HepG2 (cell line): ENCODE measurements at regions not wholly inside any gene's neighbourhood (a gene's known extent, or its start where the extent isn't known, plus 50 kb on each side); places are given as distances from the start of the nearest gene placed in this dataset.

Experiments
- ATAC-seq: fragments of 200-7000 bp; cut with Tn5 transposase; 3 replicates; pipeline ENCODE4 v1.9.1; 2020; ENCODE audit warnings: mild to moderate bottlenecking, moderate library complexity
- BruUV-seq: library from RNA; stranded (reverse); fragments of 400-500 nt; replicated peaks from 2 replicates; lab custom pipeline; 2021; lab: Mats Ljungman, UMichigan
- CTCF ChIA-PET: fragments of 300-600 bp; formaldehyde crosslinking; extraction: SDS; loops from one replicate; lab custom pipeline; 2021; ENCODE audit warnings: low total read pairs, inconsistent platforms, low intra/inter-chr PET ratio; lab: Yijun Ruan, JAX
- POLR2A ChIA-PET: fragments of 350-600 bp; sonication (Branson Sonifier 250); formaldehyde crosslinking; loops from one replicate; lab custom pipeline; 2020; ENCODE audit warnings: antibody characterized with exemption, inconsistent platforms; lab: Yijun Ruan, JAX
- DNase-seq: peaks from one replicate; pipeline ENCODE4 v3.0.0-alpha.2; 2015; ENCODE audit warnings: low spot score
- FAIRE-seq: peaks from 3 replicates; lab custom pipeline; 2011; peaks lifted over from hg19 to GRCh38; lab: Jason Lieb, UNC
- H2AFZ ChIP-seq: one replicate; pipeline ENCODE4 v1.6.1; 2011; ENCODE audit warnings: low read length, inconsistent platforms
- H3K27ac ChIP-seq: fragments of 300-600 bp; 3 replicates; pipeline ENCODE4 v1.8.0; 2011; ENCODE audit warnings: mixed run types, mild to moderate bottlenecking, mixed read lengths, low read length, inconsistent platforms; ENCODE audit not compliant: insufficient read depth; ENCODE audit errors: extremely low read length
- H3K27me3 ChIP-seq, 2 experiments: fragments of 200-600 bp in 1 of 2; 2 replicates in 1 of 2; 3 replicates in 1 of 2; pipeline versions ENCODE4 v1.6.0 to v1.8.0; 2011; ENCODE audit warnings: low read length in 2 of 2, mild to moderate bottlenecking in 2 of 2, moderate library complexity in 2 of 2, inconsistent platforms in 1 of 2; ENCODE audit not compliant: insufficient read depth in 2 of 2, control insufficient read depth in 1 of 2
- H3K36me3 ChIP-seq, 2 experiments: fragments of 200-600 bp in 1 of 2; replicated peaks in 1 of 2; 2 replicates in 1 of 2; 3 replicates in 1 of 2; pipeline versions ENCODE4 v1.5.1 to v1.8.0; 2011; ENCODE audit warnings: low read length in 2 of 2, inconsistent platforms in 1 of 2; ENCODE audit not compliant: insufficient read depth in 2 of 2, control insufficient read depth in 1 of 2
- H3K4me1 ChIP-seq: 2 replicates; pipeline ENCODE4 v1.5.1; 2012; ENCODE audit warnings: low read length, inconsistent platforms; ENCODE audit not compliant: insufficient read depth
- H3K4me2 ChIP-seq: 2 replicates; pipeline ENCODE4 v1.6.0; 2011; ENCODE audit warnings: low read depth, low read length, inconsistent platforms
- H3K4me3 ChIP-seq, 3 experiments: fragments of 200-600 bp in 1 of 3; sonication (generic), shearing (Covaris generic) in 1 of 3; replicated peaks in 1 of 3; 2 replicates each; pipeline ENCODE4 v1.5.1; 2011 to 2016; ENCODE audit warnings: low read length in 3 of 3, inconsistent platforms in 2 of 3, low read depth in 2 of 3, mild to moderate bottlenecking in 2 of 3, control low read depth in 1 of 3, mixed read lengths in 1 of 3; ENCODE audit not compliant: insufficient read depth in 1 of 3
- H3K79me2 ChIP-seq: one replicate; pipeline ENCODE4 v1.6.1; 2011; ENCODE audit warnings: low read length, inconsistent platforms; ENCODE audit not compliant: insufficient read depth
- H3K9ac ChIP-seq: 2 replicates; pipeline ENCODE4 v1.6.0; 2011; ENCODE audit warnings: mild to moderate bottlenecking, low read depth, low read length, inconsistent platforms; ENCODE audit not compliant: insufficient read depth
- H3K9me3 ChIP-seq: 2 replicates; pipeline ENCODE4 v1.5.1; 2012; ENCODE audit warnings: mild to moderate bottlenecking, low read length
- H4K20me1 ChIP-seq: 2 replicates; pipeline ENCODE4 v1.6.0; 2011; ENCODE audit warnings: inconsistent platforms, mild to moderate bottlenecking, low read length, moderate library complexity; ENCODE audit not compliant: insufficient read depth
- FOXM1 ChIP-seq: sonication (generic); formaldehyde crosslinking; IDR thresholded peaks from 2 replicates; pipeline ENCODE4 v1.5.0; 2020; ENCODE audit warnings: missing genetic modification reagents
- MAFK ChIP-seq, 2 experiments: IDR thresholded peaks in 1 of 2; conservative IDR thresholded peaks in 1 of 2; 2 replicates each; pipeline ENCODE4 v1.6.1; 2011; ENCODE audit warnings: improper control_type of control experiment in 2 of 2, low read length in 2 of 2
- TOE1 ChIP-seq: sonication (generic); formaldehyde crosslinking; IDR thresholded peaks from 2 replicates; pipeline ENCODE4 v1.4.0; 2020; ENCODE audit warnings: mild to moderate bottlenecking, missing genetic modification reagents
- U2AF2 ChIP-seq: fragments of 200-400 bp; formaldehyde crosslinking; IDR thresholded peaks from 2 replicates; pipeline ENCODE4 v1.6.1; 2017; ENCODE audit warnings: low read depth, mild to moderate bottlenecking, low read length
- ZBTB7A ChIP-seq: sonication (generic); formaldehyde crosslinking; IDR thresholded peaks from 2 replicates; pipeline ENCODE4 v1.8.0; 2022; ENCODE audit warnings: mild to moderate bottlenecking, missing genetic modification reagents
- ZC3H13 ChIP-seq: sonication (generic); formaldehyde crosslinking; IDR thresholded peaks from 2 replicates; pipeline ENCODE4 v1.8.1; 2023; ENCODE audit warnings: mild to moderate bottlenecking, missing genetic modification reagents, moderate library complexity
- ZNF180 ChIP-seq: sonication (generic); formaldehyde crosslinking; IDR thresholded peaks from 2 replicates; pipeline ENCODE4 v1.4.0; 2020; ENCODE audit warnings: low read depth, missing genetic modification reagents, borderline replicate concordance
- ZNF557 ChIP-seq: sonication (generic); formaldehyde crosslinking; IDR thresholded peaks from 2 replicates; pipeline ENCODE4 v1.4.0; 2020; ENCODE audit warnings: missing genetic modification reagents
- WGBS: methylation state at CpG from one replicate; pipeline ENCODE4 v1.1.6; 2017; ENCODE audit warnings: low lambda C conversion rate; 5-methylcytosine and 5-hydroxymethylcytosine counted together
- in situ Hi-C: cut with HindIII; loops from 2 replicates; pipeline ENCODE4 v1.10.0; 2017; ENCODE audit warnings: low pct_unique_long_range_greater_than_20kb; ENCODE audit not compliant: extremely low pct_ligation_motif_present
- intact Hi-C: fragments of 100-400 bp; cut with micrococcal nuclease; formaldehyde crosslinking; loops from one replicate; pipeline ENCODE4 v1.10.0; 2022; ENCODE audit not compliant: unreplicated experiment
- TF ChIP-seq, protein P1 (sequence below): sonication (generic); formaldehyde crosslinking; IDR thresholded peaks from 2 replicates; pipeline ENCODE4 v1.4.0; 2020; ENCODE audit warnings: missing genetic modification reagents, borderline replicate concordance
- TF ChIP-seq, protein P2 (sequence below): sonication (generic); formaldehyde crosslinking; IDR thresholded peaks from 2 replicates; pipeline ENCODE4 v1.4.0; 2020; ENCODE audit warnings: missing genetic modification reagents, borderline replicate concordance

DNA sequence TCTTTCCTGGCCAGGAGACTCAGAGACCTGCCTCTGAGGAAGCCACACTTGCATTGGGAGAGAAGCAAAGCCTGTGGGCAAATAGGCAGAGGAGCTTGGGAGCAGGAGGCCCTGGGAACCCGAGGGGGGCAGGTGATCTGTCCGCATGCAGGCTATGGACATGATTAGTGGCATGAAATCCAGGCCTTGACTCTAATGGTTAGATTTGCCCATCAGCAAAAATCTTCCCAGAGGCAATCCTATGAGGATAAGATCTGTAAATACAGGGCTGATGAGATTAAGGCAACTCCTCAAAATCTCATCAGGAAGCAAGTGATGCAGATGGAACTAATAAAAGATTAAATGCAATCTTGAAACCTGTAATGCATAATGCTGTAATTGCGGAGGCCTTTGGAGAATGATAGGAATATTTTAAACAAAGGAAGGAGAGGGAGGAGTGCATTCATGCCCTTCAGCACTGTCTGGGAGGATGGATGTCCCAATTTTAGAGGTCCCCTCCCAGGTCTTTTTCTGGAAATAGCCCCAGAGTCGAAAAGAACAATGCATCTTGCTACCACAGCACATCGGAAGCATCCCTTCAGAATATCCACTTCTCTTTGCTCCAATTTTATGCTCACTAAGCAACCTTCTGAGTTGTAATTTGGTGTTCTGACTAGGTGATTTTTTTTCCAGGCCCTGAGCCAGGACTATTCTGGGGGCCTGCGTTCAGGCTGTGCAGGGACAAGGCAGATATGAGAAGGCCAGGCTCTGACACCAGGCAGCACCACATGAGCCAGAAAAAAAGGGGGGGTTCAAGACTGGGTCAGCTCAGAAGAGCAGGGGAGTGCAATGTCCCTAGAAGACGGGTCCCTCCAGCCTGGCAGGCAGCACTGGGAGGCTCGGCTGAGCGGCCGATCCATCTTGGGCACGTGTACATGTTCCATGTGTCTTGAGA, 66.5 kb downstream of the MED10 start (continued):
- TF ChIP-seq, protein P1, sequence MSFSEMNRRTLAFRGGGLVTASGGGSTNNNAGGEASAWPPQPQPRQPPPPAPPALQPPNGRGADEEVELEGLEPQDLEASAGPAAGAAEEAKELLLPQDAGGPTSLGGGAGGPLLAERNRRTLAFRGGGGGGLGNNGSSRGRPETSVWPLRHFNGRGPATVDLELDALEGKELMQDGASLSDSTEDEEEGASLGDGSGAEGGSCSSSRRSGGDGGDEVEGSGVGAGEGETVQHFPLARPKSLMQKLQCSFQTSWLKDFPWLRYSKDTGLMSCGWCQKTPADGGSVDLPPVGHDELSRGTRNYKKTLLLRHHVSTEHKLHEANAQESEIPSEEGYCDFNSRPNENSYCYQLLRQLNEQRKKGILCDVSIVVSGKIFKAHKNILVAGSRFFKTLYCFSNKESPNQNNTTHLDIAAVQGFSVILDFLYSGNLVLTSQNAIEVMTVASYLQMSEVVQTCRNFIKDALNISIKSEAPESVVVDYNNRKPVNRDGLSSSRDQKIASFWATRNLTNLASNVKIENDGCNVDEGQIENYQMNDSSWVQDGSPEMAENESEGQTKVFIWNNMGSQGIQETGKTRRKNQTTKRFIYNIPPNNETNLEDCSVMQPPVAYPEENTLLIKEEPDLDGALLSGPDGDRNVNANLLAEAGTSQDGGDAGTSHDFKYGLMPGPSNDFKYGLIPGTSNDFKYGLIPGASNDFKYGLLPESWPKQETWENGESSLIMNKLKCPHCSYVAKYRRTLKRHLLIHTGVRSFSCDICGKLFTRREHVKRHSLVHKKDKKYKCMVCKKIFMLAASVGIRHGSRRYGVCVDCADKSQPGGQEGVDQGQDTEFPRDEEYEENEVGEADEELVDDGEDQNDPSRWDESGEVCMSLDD (CRISPR knock-in tag) = no peak
- TF ChIP-seq, protein P2, sequence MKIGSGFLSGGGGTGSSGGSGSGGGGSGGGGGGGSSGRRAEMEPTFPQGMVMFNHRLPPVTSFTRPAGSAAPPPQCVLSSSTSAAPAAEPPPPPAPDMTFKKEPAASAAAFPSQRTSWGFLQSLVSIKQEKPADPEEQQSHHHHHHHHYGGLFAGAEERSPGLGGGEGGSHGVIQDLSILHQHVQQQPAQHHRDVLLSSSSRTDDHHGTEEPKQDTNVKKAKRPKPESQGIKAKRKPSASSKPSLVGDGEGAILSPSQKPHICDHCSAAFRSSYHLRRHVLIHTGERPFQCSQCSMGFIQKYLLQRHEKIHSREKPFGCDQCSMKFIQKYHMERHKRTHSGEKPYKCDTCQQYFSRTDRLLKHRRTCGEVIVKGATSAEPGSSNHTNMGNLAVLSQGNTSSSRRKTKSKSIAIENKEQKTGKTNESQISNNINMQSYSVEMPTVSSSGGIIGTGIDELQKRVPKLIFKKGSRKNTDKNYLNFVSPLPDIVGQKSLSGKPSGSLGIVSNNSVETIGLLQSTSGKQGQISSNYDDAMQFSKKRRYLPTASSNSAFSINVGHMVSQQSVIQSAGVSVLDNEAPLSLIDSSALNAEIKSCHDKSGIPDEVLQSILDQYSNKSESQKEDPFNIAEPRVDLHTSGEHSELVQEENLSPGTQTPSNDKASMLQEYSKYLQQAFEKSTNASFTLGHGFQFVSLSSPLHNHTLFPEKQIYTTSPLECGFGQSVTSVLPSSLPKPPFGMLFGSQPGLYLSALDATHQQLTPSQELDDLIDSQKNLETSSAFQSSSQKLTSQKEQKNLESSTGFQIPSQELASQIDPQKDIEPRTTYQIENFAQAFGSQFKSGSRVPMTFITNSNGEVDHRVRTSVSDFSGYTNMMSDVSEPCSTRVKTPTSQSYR (CRISPR knock-in tag) = no peak

DNA sequence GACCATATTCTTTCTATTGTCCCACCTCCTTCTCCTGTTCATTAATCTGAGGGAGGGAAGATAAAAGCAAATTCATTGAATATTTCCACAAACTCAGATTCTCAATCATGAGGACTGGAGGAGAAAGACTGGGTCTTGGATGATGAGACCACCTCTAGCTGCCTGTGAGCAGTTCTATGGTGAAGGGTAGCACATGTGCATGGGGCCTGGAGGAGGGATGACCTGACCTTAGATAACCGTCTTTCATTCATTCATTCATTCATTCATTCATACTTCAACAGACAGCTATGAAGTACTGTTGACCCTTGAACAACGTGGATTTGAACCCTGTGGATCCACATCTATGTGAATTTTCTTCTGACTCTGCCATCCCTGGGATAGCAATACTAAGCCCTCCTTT, 68.4 kb downstream of the MED10 start:
- H3K4me1 ChIP-seq = no peaks in the 10 kb centered on the region
- no peak for ATAC-seq
- WGBS = 3% methylated on average over 2 of the region's 2 CpGs
- TF ChIP-seq ZC3H13 (CRISPR knock-in tag) (no peak), TOE1 (no peak), ZNF557 (no peak), MAFK (conservative IDR thresholded peaks at IDR 0.05 in 1 of 2, IDR thresholded peaks at IDR 0.05 in 1 of 2; ENCODE audit: low read length in 2 of 2) (no peak), FOXM1 (CRISPR knock-in tag) (no peak), U2AF2 (no peak), ZNF180 (CRISPR knock-in tag) (no peak), ZBTB7A (CRISPR knock-in tag) (no peak)
- TF ChIP-seq, all 625 proteins: peak for 0
- intact Hi-C loops (no loop called here), in situ Hi-C loops (no loop called here)
- POLR2A ChIA-PET = no interaction called here
- H3K4me2 ChIP-seq = no peak overlapping the region
- H3K9ac ChIP-seq = no peak overlapping the region
- H3K36me3 ChIP-seq = no peaks in the 10 kb centered on the region
- no peak overlapping the region for H3K4me3 ChIP-seq
- no TSS peak for BruUV-seq
- H3K79me2 ChIP-seq = no peaks in the 10 kb centered on the region
- FAIRE-seq = no peak
- DNase-seq = no peak
- no peaks in the 10 kb centered on the region for H3K9me3 ChIP-seq
- H3K27me3 ChIP-seq = no peaks in the 10 kb centered on the region; a peak in 1 of 5 replicates
- H2AFZ ChIP-seq = no peak overlapping the region
- H3K27ac ChIP-seq = no peak overlapping the region
- no peaks in the 10 kb centered on the region for H4K20me1 ChIP-seq
- CTCF ChIA-PET = no interaction called here
